SU-DHL-6 (cell line): ENCODE measurements at regions not wholly inside any gene's neighbourhood (a gene's known extent, or its start where the extent isn't known, plus 50 kb on each side); places are given as distances from the start of the nearest gene placed in this dataset.

Experiments used
- CTCF ChIP-seq: fragments of 200-600 bp; sonication (generic); IDR thresholded peaks from one replicate; pipeline ENCODE4 v1.5.1; 2017; ENCODE audit warnings: antibody characterized with exemption, mild to moderate bottlenecking, low read length, moderate library complexity; ENCODE audit not compliant: insufficient read depth, poor library complexity, severe bottlenecking
- EZH2phosphoT487 ChIP-seq: fragments of 200-600 bp; sonication (generic), shearing (Covaris generic); conservative IDR thresholded peaks from 2 replicates; pipeline ENCODE4 v1.6.1; 2018; ENCODE audit warnings: mild to moderate bottlenecking, antibody characterized with exemption, low read length, moderate library complexity, mixed read lengths

GRCh38 chr5:100424017-100424416, 111.2 kb upstream of the FAM174A start:
- TF ChIP-seq CTCF: no peak
- no peak for TF ChIP-seq EZH2phosphoT487
